Right cardiac atrium (tissue), 5 donors: ENCODE measurements at regions not wholly inside any gene's neighbourhood (a gene's known extent, or its start where the extent isn't known, plus 50 kb on each side); places are given as distances from the start of the nearest gene placed in this dataset.

Experiments
- ATAC-seq, 2 donors: fragments of 200-7000 bp; cut with Tn5 transposase; one replicate each; pipeline versions ENCODE4 v1.8.0 to v1.9.1; 2020; ENCODE audit warnings: moderate library complexity in 2 of 2, mild to moderate bottlenecking in 1 of 2
- DNase-seq, 3 donors: peaks; one replicate each; pipeline ENCODE4 v3.0.0-alpha.2; 2020
- H3K27ac ChIP-seq: one replicate; pipeline ENCODE4 v1.5.1; 2013; ENCODE audit warnings: mild to moderate bottlenecking, low read length, control low read depth, moderate library complexity
- H3K27me3 ChIP-seq: one replicate; pipeline ENCODE4 v1.6.1; 2013; ENCODE audit not compliant: control insufficient read depth, insufficient read depth
- H3K4me1 ChIP-seq: one replicate; pipeline ENCODE4 v1.6.1; 2013; ENCODE audit warnings: low read length; ENCODE audit not compliant: control insufficient read depth, insufficient read depth
- H3K4me3 ChIP-seq: one replicate; pipeline ENCODE4 v1.5.1; 2013; ENCODE audit warnings: low read length, control low read depth
- H3K9me3 ChIP-seq: one replicate; pipeline ENCODE4 v1.6.1; 2013; ENCODE audit warnings: low read length; ENCODE audit not compliant: control insufficient read depth
- WGBS: extraction: QIAGEN DNeasy Blood & Tissue Kit; methylation state at CpG from one replicate; pipeline ENCODE4 v1.1.7; 2013; 5-methylcytosine and 5-hydroxymethylcytosine counted together
- intact Hi-C, 4 donors: fragments of 100-400 bp; cut with DNase I; formaldehyde crosslinking; loops; one replicate each; pipeline versions ENCODE4 v1.11.0 to v1.14.0; 2022 to 2023
- donor health status: healthy with polysubstance abuse.
- donor health status: DM: no; HTN: yes; CAD: no.
- donor health status: DM: no; HTN: no; CAD: no.
- donor health status: DM: no; HTN: yes; CAD: no; lungs with severe emphysema.
- donor health status: DM: yes; HTN: yes; CAD: no.

GRCh38 chr16:22726868-22727267 lies 87.1 kb upstream of the HS3ST2 start:
- ATAC-seq (no peak), DNase-seq (no peak)
- peaks cover 6% of the 10 kb centered on the region for H3K4me1 ChIP-seq
- no peak overlapping the region for H3K4me3 ChIP-seq
- no peaks in the 10 kb centered on the region for H3K9me3 ChIP-seq
- H3K27ac ChIP-seq = no peak overlapping the region
- intact Hi-C loops = no loop called here
- H3K27me3 ChIP-seq = no peaks in the 10 kb centered on the region
- WGBS = 64% methylated on average over 1 of the region's 1 CpG

GRCh38 chr16:22727285-22728166 lies 86.4 kb upstream of the HS3ST2 start:
- WGBS = 65% methylated on average over 10 of the region's 10 CpGs
- H3K27ac ChIP-seq = no peak overlapping the region
- no peaks in the 10 kb centered on the region for H3K9me3 ChIP-seq
- intact Hi-C loops = no loop called here
- H3K4me3 ChIP-seq = no peak overlapping the region
- DNase-seq (no peak), ATAC-seq (peak in 1 of 2 donors; percentile 28)
- H3K27me3 ChIP-seq = no peaks in the 10 kb centered on the region
- H3K4me1 ChIP-seq = peaks cover 6% of the 10 kb centered on the region

GRCh38 chr16:22728167-22728836 lies 85.7 kb upstream of the HS3ST2 start:
- Histone ChIP-seq H3K27ac (no peak overlapping the region), H3K4me3 (no peak overlapping the region), H3K4me1 (peaks cover 6% of the 10 kb centered on the region), H3K9me3 (no peaks in the 10 kb centered on the region), H3K27me3 (no peaks in the 10 kb centered on the region)
- DNase-seq = no peak
- peak; percentile 79 to 91 for ATAC-seq
- WGBS = 20% methylated on average over 4 of the region's 4 CpGs
- intact Hi-C loops = no loop called here

GRCh38 chr16:22732400-22732799 lies 81.6 kb upstream of the HS3ST2 start:
- 78% methylated on average over 2 of the region's 2 CpGs for whole genome bisulfite sequencing
- DNase-seq (no peak), ATAC-seq (no peak)
- intact Hi-C loops = no loop called here
- H3K4me3 ChIP-seq = no peak overlapping the region
- H3K4me1 ChIP-seq = peaks cover 6% of the 10 kb centered on the region
- no peak overlapping the region for H3K27ac ChIP-seq
- H3K27me3 ChIP-seq = no peaks in the 10 kb centered on the region
- no peaks in the 10 kb centered on the region for H3K9me3 ChIP-seq

GRCh38 chr16:22732959-22733358 lies 81.0 kb upstream of the HS3ST2 start:
- 72% methylated on average over 4 of the region's 4 CpGs for WGBS
- Histone ChIP-seq H3K4me3 (no peak overlapping the region), H3K4me1 (peaks cover 3% of the 10 kb centered on the region), H3K27me3 (no peaks in the 10 kb centered on the region), H3K9me3 (no peaks in the 10 kb centered on the region), H3K27ac (no peak overlapping the region)
- DNase-seq (no peak), ATAC-seq (no peak)
- intact Hi-C loops = no loop called here

GRCh38 chr16:22734368-22734767 lies 79.6 kb upstream of the HS3ST2 start:
- H3K9me3 ChIP-seq = no peaks in the 10 kb centered on the region
- no peak for DNase-seq
- intact Hi-C loops = no loop called here
- no peak overlapping the region for H3K27ac ChIP-seq
- ATAC-seq = no peak
- H3K4me3 ChIP-seq = no peak overlapping the region
- H3K27me3 ChIP-seq = no peaks in the 10 kb centered on the region
- H3K4me1 ChIP-seq = no peaks in the 10 kb centered on the region
- WGBS = 48% methylated on average over 12 of the region's 12 CpGs

GRCh38 chr16:22736791-22737190 lies 77.2 kb upstream of the HS3ST2 start:
- Histone ChIP-seq H3K9me3 (no peaks in the 10 kb centered on the region), H3K4me3 (no peak overlapping the region), H3K4me1 (no peaks in the 10 kb centered on the region), H3K27ac (no peak overlapping the region), H3K27me3 (no peaks in the 10 kb centered on the region)
- 74% methylated on average over 1 of the region's 1 CpG for WGBS
- no peak for DNase-seq
- intact Hi-C loops = no loop called here
- ATAC-seq = no peak

- Histone ChIP-seq H3K4me3 (no peak overlapping the region), H3K27me3 (no peaks in the 10 kb centered on the region), H3K27ac (no peak overlapping the region), H3K4me1 (no peaks in the 10 kb centered on the region), H3K9me3 (no peaks in the 10 kb centered on the region)
- WGBS = 70% methylated on average over 3 of the region's 3 CpGs
- no peak for ATAC-seq
- DNase-seq = no peak
- intact Hi-C loops = no loop called here
Measured at GRCh38 chr16:22739077-22739476, 74.9 kb upstream of the HS3ST2 start.

GRCh38 chr16:22743401-22743800 lies 70.6 kb upstream of the HS3ST2 start:
- intact Hi-C loops = no loop called here
- no peak overlapping the region for H3K27ac ChIP-seq

GRCh38 chr16:22751104-22751667 lies 62.8 kb upstream of the HS3ST2 start:
- Histone ChIP-seq H3K27ac (no peak overlapping the region), H3K4me1 (no peaks in the 10 kb centered on the region), H3K9me3 (peaks cover 2% of the 10 kb centered on the region), H3K4me3 (no peak overlapping the region), H3K27me3 (no peaks in the 10 kb centered on the region)
- DNase-seq (no peak), ATAC-seq (no peak)
- 57% methylated on average over 5 of the region's 5 CpGs for WGBS
- intact Hi-C loops = no loop called here

More at GRCh38 chr16:22743401-22743800, 70.6 kb upstream of the HS3ST2 start:
- no peaks in the 10 kb centered on the region for H3K27me3 ChIP-seq
- peaks cover 5% of the 10 kb centered on the region for H3K9me3 ChIP-seq
- H3K4me3 ChIP-seq = no peak overlapping the region
- no peak for ATAC-seq
- WGBS = 68% methylated on average over 4 of the region's 4 CpGs
- H3K4me1 ChIP-seq = no peaks in the 10 kb centered on the region
- DNase-seq = no peak

GRCh38 chr16:22751685-22752084 lies 62.3 kb upstream of the HS3ST2 start:
- intact Hi-C loops = no loop called here
- H3K9me3 ChIP-seq = no peaks in the 10 kb centered on the region
- no peak for DNase-seq
- ATAC-seq = no peak
- WGBS = 75% methylated on average over 2 of the region's 2 CpGs
- H3K27ac ChIP-seq = no peak overlapping the region
- H3K27me3 ChIP-seq = no peaks in the 10 kb centered on the region
- H3K4me3 ChIP-seq = no peak overlapping the region
- H3K4me1 ChIP-seq = no peaks in the 10 kb centered on the region
